WI38 (cell line): ENCODE measurements at regions not wholly inside any gene's neighbourhood (a gene's known extent, or its start where the extent isn't known, plus 50 kb on each side); places are given as distances from the start of the nearest gene placed in this dataset.
"Not testable (repeated sequence)": the region's sequence is repeated elsewhere in the genome, so short reads cannot be mapped to it uniquely, and the experiment has no call there.

Source experiments
- H3K4me3 ChIP-seq: 2 replicates; pipeline ENCODE4 v1.5.1; 2011; ENCODE audit warnings: low read depth, mild to moderate bottlenecking, control low read depth, low read length
- CTCF ChIP-seq: IDR thresholded peaks from 2 replicates; pipeline ENCODE4 v1.5.1; 2012; ENCODE audit warnings: low read depth, mild to moderate bottlenecking, control low read depth, low read length

GRCh38 chr10:108620821-108621534, 1302.3 kb downstream of the XPNPEP1 start:
- no peak for TF ChIP-seq CTCF
- H3K4me3 ChIP-seq: no peak overlapping the region

DNA sequence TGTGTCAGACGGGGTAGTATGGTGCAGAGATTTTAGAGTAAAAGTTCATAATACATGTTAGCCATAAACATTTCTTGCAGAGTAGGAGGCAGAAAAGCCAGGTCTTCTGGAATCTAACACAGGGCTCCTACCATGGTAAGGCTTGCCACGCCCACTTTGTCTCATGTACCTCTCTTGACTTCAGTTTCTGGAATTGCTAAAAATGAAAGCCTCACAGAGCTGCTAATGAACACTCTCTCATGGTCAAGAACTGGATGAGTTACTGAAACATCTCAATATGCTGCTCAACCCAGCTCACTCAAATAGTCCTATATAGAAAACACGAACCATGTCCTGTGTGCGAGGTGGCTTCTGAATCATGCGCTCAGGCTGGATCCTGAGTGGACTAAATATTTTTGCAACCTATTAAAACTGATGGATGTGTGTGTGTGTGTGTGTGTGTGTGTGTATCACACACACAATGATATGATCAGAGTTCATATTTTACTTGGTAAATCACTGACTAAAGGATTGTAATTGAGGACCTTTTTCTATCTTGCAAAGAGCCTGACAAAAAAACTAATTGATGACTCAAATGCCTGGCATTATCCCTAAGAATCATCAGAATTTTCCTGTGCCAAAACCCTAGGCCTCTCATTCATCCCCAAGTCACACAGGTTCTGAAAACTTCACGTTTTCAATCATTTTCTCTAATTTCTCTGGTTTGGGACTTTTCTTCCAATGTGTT, 1306.6 kb downstream of the XPNPEP1 start:
- no peak for TF ChIP-seq CTCF
- H3K4me3 ChIP-seq: no peak overlapping the region

- no peak overlapping the region for H3K4me3 ChIP-seq
- TF ChIP-seq CTCF: no peak
These were observed 1307.6 kb downstream of the XPNPEP1 start for GRCh38 chr10:108615576-108616320.

DNA sequence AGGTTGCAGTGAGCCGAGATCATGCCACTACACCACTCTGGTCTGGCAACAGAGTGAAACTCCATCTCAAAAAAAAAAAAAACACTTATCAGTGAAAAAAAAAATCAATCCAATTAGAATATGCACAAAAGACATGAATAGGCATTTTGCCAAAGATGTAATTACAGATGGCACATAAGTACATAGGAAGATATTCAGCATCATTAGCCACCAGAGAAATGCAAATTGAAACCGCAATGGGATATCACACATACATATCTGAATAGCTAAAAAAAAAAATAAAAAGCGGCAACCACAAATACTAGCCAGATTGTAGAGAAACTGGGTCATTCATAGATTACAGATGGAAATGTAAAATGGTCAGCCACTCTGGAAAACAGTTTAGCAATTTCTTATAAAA, 1310.8 kb downstream of the XPNPEP1 start:
- TF ChIP-seq CTCF: no peak
- no peak overlapping the region for H3K4me3 ChIP-seq

DNA sequence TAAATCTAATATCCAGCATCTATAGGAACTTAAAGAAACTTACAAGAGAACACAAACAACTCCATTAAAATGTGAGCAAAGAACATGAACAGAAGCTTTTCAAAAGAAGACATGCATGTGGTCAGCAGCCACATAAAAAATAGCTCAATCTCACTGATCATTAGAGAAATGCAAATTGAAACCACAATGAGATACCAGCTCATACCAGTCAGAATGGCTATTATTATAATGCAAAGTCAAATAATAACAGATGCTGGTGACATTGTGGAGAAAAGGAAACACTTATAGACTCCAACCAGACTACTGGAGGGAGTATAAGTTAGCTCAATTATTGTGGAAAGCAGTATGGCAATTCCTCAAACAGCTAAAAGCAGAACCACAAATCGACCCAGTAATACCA, 1314.5 kb downstream of the XPNPEP1 start:
- no peak overlapping the region for H3K4me3 ChIP-seq
- no peak for TF ChIP-seq CTCF

GRCh38 chr10:108601851-108602250, 1321.5 kb downstream of the XPNPEP1 start:
- H3K4me3 ChIP-seq: no peak overlapping the region
- no peak for TF ChIP-seq CTCF

- not testable (repeated sequence) for H3K4me3 ChIP-seq
These were observed 1322.8 kb downstream of the XPNPEP1 start for GRCh38 chr10:108600511-108600910.

DNA sequence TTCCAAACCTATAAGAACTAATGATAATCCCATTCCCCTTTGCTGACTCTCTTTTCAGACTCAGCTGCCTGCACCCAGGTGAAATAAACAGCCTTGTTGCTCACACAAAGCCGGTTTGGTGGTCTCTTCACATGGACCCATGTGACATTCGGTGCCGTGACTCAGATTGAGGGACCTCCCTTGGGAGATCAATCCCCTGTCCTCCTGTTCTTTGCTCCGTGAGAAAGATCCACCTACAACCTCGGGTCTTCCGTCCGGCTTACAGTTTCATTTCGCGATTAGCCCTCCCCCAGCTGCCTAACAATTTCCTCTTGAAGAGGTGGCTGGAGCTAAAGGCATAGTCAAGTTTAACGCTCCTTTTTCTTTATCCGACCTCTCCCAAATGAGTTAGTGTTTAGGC, 1324.0 kb downstream of the XPNPEP1 start:
- H3K4me3 ChIP-seq: not testable (repeated sequence)
